ENCODE measurements at regions not wholly inside any gene's neighbourhood (a gene's known extent, or its start where the extent isn't known, plus 50 kb on each side); places are given as distances from the start of the nearest gene placed in this dataset.

DNA sequence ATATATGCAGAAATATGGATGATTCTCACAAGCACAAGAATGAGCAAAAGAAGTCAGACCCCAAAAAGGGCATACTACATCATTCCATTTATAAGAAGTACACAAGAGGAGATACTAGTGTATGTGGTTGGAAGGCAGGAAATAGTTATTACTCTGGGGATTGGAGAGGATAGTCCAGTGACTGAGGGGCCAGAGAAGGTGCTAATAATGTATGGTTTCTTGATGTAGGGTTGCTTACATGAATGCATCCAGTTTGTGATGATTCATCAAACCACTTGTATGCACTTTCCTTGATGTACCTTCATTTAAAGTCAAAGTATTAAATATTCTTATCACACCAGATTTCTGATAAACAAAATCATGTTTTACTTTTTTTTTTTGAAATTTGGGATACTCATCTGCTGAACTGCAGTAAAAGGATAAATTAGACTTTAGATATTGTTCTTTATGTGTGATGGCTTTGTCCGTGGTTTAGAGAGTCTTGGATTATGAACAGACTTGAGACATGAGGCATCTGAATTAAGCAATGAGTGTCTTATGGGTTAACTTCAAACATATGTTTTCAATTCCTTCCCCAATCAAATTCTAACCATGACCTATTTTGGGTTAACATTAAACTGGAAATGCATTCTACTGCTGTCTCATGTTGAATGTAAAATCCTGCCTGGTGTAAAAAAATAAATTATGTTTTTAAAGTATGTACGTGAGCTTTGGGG lies 171.2 kb downstream of the SEMA6D start:
- TF ChIP-seq CTCF (IDR thresholded peaks at IDR 0.05), result no peak
- TF ChIP-seq POLR2A (IDR thresholded peaks at IDR 0.05), result no peak
